Coronary artery (tissue), 2 donors: ENCODE measurements at regions not wholly inside any gene's neighbourhood (a gene's known extent, or its start where the extent isn't known, plus 50 kb on each side); places are given as distances from the start of the nearest gene placed in this dataset.

ENCODE experiments used
- DNase-seq: peaks from one replicate; pipeline ENCODE4 v3.0.0-alpha.2; 2017; ENCODE audit warnings: low spot score
- H3K27ac ChIP-seq, 2 donors: fragments of 200-600 bp; sonication (generic); one replicate each; pipeline ENCODE4 v1.5.1; 2016 to 2019
- H3K4me3 ChIP-seq: fragments of 200-600 bp; sonication (generic); 2 replicates; pipeline ENCODE4 v1.5.1; 2016; ENCODE audit warnings: mild to moderate bottlenecking, moderate library complexity
- TF ChIP-seq, protein P1 (sequence below): fragments of 200-600 bp; sonication (generic); IDR thresholded peaks from one replicate; pipeline ENCODE4 v1.5.1; 2019; ENCODE audit warnings: antibody characterized with exemption

- no peak overlapping the region for H3K4me3 ChIP-seq
- H3K27ac ChIP-seq = no peak overlapping the region
- DNase-seq = no peak
- TF ChIP-seq, protein P1, sequence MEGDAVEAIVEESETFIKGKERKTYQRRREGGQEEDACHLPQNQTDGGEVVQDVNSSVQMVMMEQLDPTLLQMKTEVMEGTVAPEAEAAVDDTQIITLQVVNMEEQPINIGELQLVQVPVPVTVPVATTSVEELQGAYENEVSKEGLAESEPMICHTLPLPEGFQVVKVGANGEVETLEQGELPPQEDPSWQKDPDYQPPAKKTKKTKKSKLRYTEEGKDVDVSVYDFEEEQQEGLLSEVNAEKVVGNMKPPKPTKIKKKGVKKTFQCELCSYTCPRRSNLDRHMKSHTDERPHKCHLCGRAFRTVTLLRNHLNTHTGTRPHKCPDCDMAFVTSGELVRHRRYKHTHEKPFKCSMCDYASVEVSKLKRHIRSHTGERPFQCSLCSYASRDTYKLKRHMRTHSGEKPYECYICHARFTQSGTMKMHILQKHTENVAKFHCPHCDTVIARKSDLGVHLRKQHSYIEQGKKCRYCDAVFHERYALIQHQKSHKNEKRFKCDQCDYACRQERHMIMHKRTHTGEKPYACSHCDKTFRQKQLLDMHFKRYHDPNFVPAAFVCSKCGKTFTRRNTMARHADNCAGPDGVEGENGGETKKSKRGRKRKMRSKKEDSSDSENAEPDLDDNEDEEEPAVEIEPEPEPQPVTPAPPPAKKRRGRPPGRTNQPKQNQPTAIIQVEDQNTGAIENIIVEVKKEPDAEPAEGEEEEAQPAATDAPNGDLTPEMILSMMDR = no peak
Observed at GRCh38 chr14:28356819-28357218, 409.8 kb upstream of the FOXG1 start.

DNA sequence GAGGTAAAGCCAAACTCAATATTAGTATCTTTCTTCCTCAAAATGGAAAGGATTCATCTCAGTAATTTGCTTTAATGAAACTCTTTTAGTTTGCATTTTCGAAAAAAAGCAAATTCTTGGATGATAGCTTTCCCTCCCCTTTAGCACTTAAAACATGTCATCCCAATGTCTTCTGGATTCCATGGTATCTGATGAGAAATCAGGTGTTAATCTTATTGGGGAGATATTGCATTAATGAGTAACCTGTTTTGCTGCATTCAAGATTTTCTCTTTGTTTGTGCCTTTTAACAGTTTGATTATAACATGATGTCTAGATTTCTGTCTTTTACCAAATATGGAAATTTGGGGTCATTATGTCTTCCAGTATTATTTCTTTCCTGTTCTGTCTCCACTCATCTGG, 405.1 kb upstream of the FOXG1 start:
- TF ChIP-seq, protein P1 = no peak
- Histone ChIP-seq H3K4me3 (no peak overlapping the region), H3K27ac (no peak overlapping the region)
- DNase-seq = no peak

GRCh38 chr14:28365510-28365909, 401.1 kb upstream of the FOXG1 start:
- TF ChIP-seq, protein P1 = no peak
- DNase-seq = no peak
- Histone ChIP-seq H3K27ac (no peak overlapping the region), H3K4me3 (no peak overlapping the region)

- TF ChIP-seq, protein P1 = no peak
- Histone ChIP-seq H3K27ac (no peak overlapping the region), H3K4me3 (no peak overlapping the region)
- DNase-seq = no peak
Observed at GRCh38 chr14:28373721-28374120, 392.9 kb upstream of the FOXG1 start.

DNA sequence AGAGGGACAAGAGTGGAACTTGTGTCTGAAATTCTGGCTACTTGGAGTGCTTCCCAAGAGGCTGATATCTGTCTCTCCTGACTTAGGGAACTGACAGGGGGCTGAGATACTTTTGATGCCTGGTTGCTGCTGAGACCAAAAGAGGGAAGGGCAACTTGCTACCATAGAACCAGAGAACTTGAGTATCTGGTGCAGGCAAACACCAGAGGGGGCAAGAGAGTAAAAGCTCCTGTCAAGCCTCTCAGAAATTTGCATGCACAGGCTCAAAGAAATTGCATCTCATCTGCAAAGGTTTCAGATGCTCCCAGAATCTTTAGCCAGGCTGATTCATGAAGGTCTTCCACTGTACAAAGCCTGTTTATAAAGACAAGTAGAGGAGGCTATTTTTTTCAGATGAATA, 391.3 kb upstream of the FOXG1 start:
- TF ChIP-seq, protein P1 = no peak
- DNase-seq = no peak

GRCh38 chr14:28381656-28382055, 384.9 kb upstream of the FOXG1 start:
- no peak overlapping the region for H3K27ac ChIP-seq
- no peak overlapping the region for H3K4me3 ChIP-seq
- TF ChIP-seq, protein P1 = no peak
- DNase-seq = no peak

More for the DNA sequence above, 391.3 kb upstream of the FOXG1 start:
- Histone ChIP-seq H3K27ac (no peak overlapping the region), H3K4me3 (no peak overlapping the region)

GRCh38 chr14:28382444-28383190, 384.0 kb upstream of the FOXG1 start:
- H3K4me3 ChIP-seq = no peak overlapping the region
- no peak for DNase-seq
- TF ChIP-seq, protein P1 = no peak
- no peak overlapping the region for H3K27ac ChIP-seq
